RWPE2 (cell line): ENCODE measurements at regions not wholly inside any gene's neighbourhood (a gene's known extent, or its start where the extent isn't known, plus 50 kb on each side); places are given as distances from the start of the nearest gene placed in this dataset.

Source experiments
- ATAC-seq: fragments of 200-7000 bp; cut with Tn5 transposase; 3 replicates; pipeline ENCODE4 v1.9.1; 2021; ENCODE audit warnings: low read depth
- DNase-seq: peaks from one replicate; pipeline ENCODE4 v3.0.0-alpha.2; 2020; ENCODE audit warnings: low spot score
- H3K27ac ChIP-seq: fragments of 450-650 bp; 2 replicates; pipeline ENCODE4 v1.5.1; 2017; ENCODE audit warnings: mild to moderate bottlenecking; ENCODE audit not compliant: poor library complexity, severe bottlenecking
- H3K27me3 ChIP-seq: fragments of 250-450 bp; sonication (Bioruptor Pico); 2 replicates; pipeline ENCODE4 v1.5.1; 2021; ENCODE audit warnings: mild to moderate bottlenecking, moderate library complexity; ENCODE audit not compliant: insufficient read depth, poor library complexity, severe bottlenecking
- H3K36me3 ChIP-seq: fragments of 250-450 bp; sonication (Bioruptor Pico); 2 replicates; pipeline ENCODE4 v1.5.1; 2020; ENCODE audit warnings: low read depth, mild to moderate bottlenecking, moderate library complexity
- H3K4me1 ChIP-seq: fragments of 250-450 bp; sonication (Bioruptor Pico); 2 replicates; pipeline ENCODE4 v1.5.1; 2021; ENCODE audit warnings: mild to moderate bottlenecking, moderate library complexity; ENCODE audit not compliant: insufficient read depth, poor library complexity, severe bottlenecking
- H3K4me3 ChIP-seq: fragments of 250-450 bp; sonication (Bioruptor Pico); 2 replicates; pipeline ENCODE4 v1.5.1; 2021; ENCODE audit warnings: mild to moderate bottlenecking, moderate library complexity; ENCODE audit not compliant: severe bottlenecking
- H3K9me3 ChIP-seq: fragments of 250-450 bp; sonication (Bioruptor Pico); 2 replicates; pipeline ENCODE4 v1.5.1; 2021; ENCODE audit warnings: mild to moderate bottlenecking, moderate library complexity; ENCODE audit not compliant: severe bottlenecking
- CTCF ChIP-seq: fragments of 450-650 bp; IDR thresholded peaks from one replicate; pipeline ENCODE4 v1.5.1; 2017; ENCODE audit warnings: mild to moderate bottlenecking, moderate library complexity; ENCODE audit not compliant: poor library complexity, severe bottlenecking

GRCh38 chr9:99457406-99457805 lies 235.3 kb downstream of the SEC61B start:
- H3K36me3 ChIP-seq = no peaks in the 10 kb centered on the region
- DNase-seq (no peak), ATAC-seq (no peak)
- H3K27me3 ChIP-seq = no peaks in the 10 kb centered on the region
- TF ChIP-seq CTCF = no peak
- H3K4me1 ChIP-seq = no peaks in the 10 kb centered on the region
- H3K27ac ChIP-seq = no peak overlapping the region
- no peak overlapping the region for H3K4me3 ChIP-seq
- H3K9me3 ChIP-seq = no peaks in the 10 kb centered on the region

- Histone ChIP-seq H3K4me1 (no peaks in the 10 kb centered on the region), H3K27ac (no peak overlapping the region), H3K4me3 (no peak overlapping the region), H3K36me3 (no peaks in the 10 kb centered on the region), H3K27me3 (no peaks in the 10 kb centered on the region), H3K9me3 (no peaks in the 10 kb centered on the region)
- DNase-seq (no peak), ATAC-seq (no peak)
- no peak for TF ChIP-seq CTCF
These were observed 235.9 kb downstream of the SEC61B start for GRCh38 chr9:99457981-99458380.

DNA sequence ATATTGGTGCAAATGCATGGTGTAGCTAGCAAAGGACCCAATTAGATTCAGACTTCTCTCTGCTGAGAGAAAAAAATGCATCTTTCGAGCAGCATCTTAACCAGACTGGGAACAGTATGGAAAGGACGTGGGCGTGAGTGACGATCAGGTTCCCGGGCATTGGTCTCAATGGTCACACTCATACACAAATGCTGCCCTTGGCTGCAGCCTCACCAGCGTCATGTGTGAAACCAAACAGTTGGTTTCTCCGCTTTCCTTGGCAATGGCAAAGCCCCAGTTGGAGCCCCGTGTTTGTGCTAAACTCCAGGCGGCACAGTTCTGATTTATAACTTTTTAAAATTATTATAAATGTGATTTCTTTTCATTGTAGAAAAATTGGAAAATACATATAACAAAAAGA lies 237.8 kb downstream of the SEC61B start:
- no peak for ATAC-seq
- H3K4me3 ChIP-seq = no peak overlapping the region
- H3K27me3 ChIP-seq = no peaks in the 10 kb centered on the region
- H3K27ac ChIP-seq = no peak overlapping the region
- no peak for TF ChIP-seq CTCF
- H3K9me3 ChIP-seq = no peaks in the 10 kb centered on the region
- no peaks in the 10 kb centered on the region for H3K4me1 ChIP-seq
- no peaks in the 10 kb centered on the region for H3K36me3 ChIP-seq
- DNase-seq = no peak

- Histone ChIP-seq H3K27me3 (no peaks in the 10 kb centered on the region), H3K4me3 (no peak overlapping the region), H3K36me3 (no peaks in the 10 kb centered on the region), H3K4me1 (no peaks in the 10 kb centered on the region), H3K27ac (no peak overlapping the region), H3K9me3 (no peaks in the 10 kb centered on the region)
- DNase-seq (no peak), ATAC-seq (no peak)
- TF ChIP-seq CTCF = no peak
These were observed 241.0 kb downstream of the SEC61B start for GRCh38 chr9:99463131-99463530.

DNA sequence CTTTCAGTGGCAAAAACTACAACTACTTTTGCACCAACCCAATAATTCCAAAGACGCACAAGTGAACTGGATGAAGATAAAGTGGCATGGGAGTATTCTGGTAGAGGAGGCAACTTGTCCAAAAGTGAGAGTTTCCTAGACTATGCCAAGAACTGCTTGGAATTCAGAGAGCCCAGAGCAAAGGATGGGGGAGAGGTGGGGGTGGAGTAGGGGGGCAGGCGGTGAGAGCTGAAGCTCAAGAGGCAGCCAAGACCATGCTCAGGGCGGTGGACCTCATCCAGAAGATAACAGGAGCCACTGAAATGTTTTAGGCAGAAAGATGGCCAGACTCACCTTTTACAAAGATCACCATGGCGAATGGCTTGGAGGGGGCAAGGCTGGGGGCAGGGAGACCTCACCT lies 242.5 kb downstream of the SEC61B start:
- Histone ChIP-seq H3K36me3 (no peaks in the 10 kb centered on the region), H3K27me3 (no peaks in the 10 kb centered on the region), H3K9me3 (no peaks in the 10 kb centered on the region), H3K4me1 (no peaks in the 10 kb centered on the region), H3K4me3 (no peak overlapping the region), H3K27ac (no peak overlapping the region)
- ATAC-seq = no peak
- no peak for DNase-seq
- no peak for TF ChIP-seq CTCF
